PC-9 (cell line): ENCODE measurements at regions not wholly inside any gene's neighbourhood (a gene's known extent, or its start where the extent isn't known, plus 50 kb on each side); places are given as distances from the start of the nearest gene placed in this dataset.

Experiments
- BruUV-seq: library from RNA; stranded (reverse); fragments of 400-500 nt; replicated peaks from 2 replicates; lab custom pipeline; 2021; lab: Mats Ljungman, UMichigan
- CTCF ChIA-PET: fragments of 300-600 bp; sonication (Branson Sonifier 250); formaldehyde crosslinking; loops from one replicate; lab custom pipeline; 2022; ENCODE audit warnings: antibody characterized with exemption; lab: Charles Lee
- POLR2A ChIA-PET: fragments of 300-600 bp; sonication (Branson Sonifier 250); formaldehyde crosslinking; loops from one replicate; lab custom pipeline; 2022; ENCODE audit warnings: antibody characterized with exemption; ENCODE audit not compliant: unreplicated experiment; lab: Charles Lee
- DNase-seq, 2 experiments: peaks; one replicate each; pipeline versions ENCODE4 v3.0.0 to v3.0.0-alpha.2; 2015 to 2022; ENCODE audit warnings: mixed read lengths in 1 of 2
- H2AFZ ChIP-seq: fragments of 200-600 bp; sonication (generic); 2 replicates; pipeline ENCODE4 v1.8.1; 2017; ENCODE audit warnings: antibody characterized with exemption
- H3F3A ChIP-seq: fragments of 200-600 bp; sonication (generic); 2 replicates; pipeline ENCODE4 v1.8.1; 2017; ENCODE audit warnings: antibody characterized with exemption, mild to moderate bottlenecking, low read depth; ENCODE audit not compliant: insufficient read depth
- H3K27ac ChIP-seq: fragments of 200-600 bp; sonication (generic); 2 replicates; pipeline ENCODE4 v1.6.1; 2016; ENCODE audit warnings: mixed run types
- H3K27me3 ChIP-seq: fragments of 200-600 bp; sonication (generic); 2 replicates; pipeline ENCODE4 v1.6.1; 2016; ENCODE audit warnings: low read depth, mixed run types; ENCODE audit not compliant: insufficient read depth
- H3K36me3 ChIP-seq: fragments of 200-600 bp; sonication (generic); 2 replicates; pipeline ENCODE4 v1.6.1; 2016; ENCODE audit warnings: low read depth, mixed run types
- H3K4me1 ChIP-seq: fragments of 200-600 bp; sonication (generic); replicated peaks from 2 replicates; pipeline ENCODE4 v1.6.1; 2016; ENCODE audit warnings: mixed run types; ENCODE audit not compliant: insufficient read depth
- H3K4me2 ChIP-seq: fragments of 200-600 bp; sonication (generic); 2 replicates; pipeline ENCODE4 v1.6.1; 2017; ENCODE audit warnings: mixed run types
- H3K4me3 ChIP-seq: fragments of 200-600 bp; sonication (generic); 2 replicates; pipeline ENCODE4 v1.6.1; 2016; ENCODE audit warnings: mixed run types
- H3K79me2 ChIP-seq: fragments of 200-600 bp; sonication (generic); 2 replicates; pipeline ENCODE4 v1.6.1; 2017; ENCODE audit warnings: low read depth, mixed run types
- H3K9me2 ChIP-seq: fragments of 200-600 bp; sonication (generic); 2 replicates; pipeline ENCODE4 v1.8.1; 2017; ENCODE audit warnings: mild to moderate bottlenecking; ENCODE audit not compliant: insufficient read depth
- H3K9me3 ChIP-seq: fragments of 200-600 bp; sonication (generic); 2 replicates; pipeline ENCODE4 v1.8.1; 2016; ENCODE audit warnings: low read depth; ENCODE audit not compliant: insufficient read depth
- H4K20me1 ChIP-seq: fragments of 200-600 bp; sonication (generic); 2 replicates; pipeline ENCODE4 v1.8.1; 2017; ENCODE audit not compliant: insufficient read depth
- CTCF ChIP-seq: fragments of 200-600 bp; sonication (generic); conservative IDR thresholded peaks from 2 replicates; pipeline ENCODE4 v1.6.1; 2017; ENCODE audit warnings: mixed run types, antibody characterized with exemption, mild to moderate bottlenecking, moderate library complexity
- EZH2 ChIP-seq: fragments of 200-600 bp; sonication (generic); IDR thresholded peaks from 2 replicates; pipeline ENCODE4 v1.8.0; 2017; ENCODE audit warnings: antibody characterized with exemption, low read depth
- intact Hi-C: fragments of 100-400 bp; cut with micrococcal nuclease; formaldehyde crosslinking; loops from one replicate; pipeline ENCODE4 v1.10.0; 2022; ENCODE audit not compliant: unreplicated experiment

DNA sequence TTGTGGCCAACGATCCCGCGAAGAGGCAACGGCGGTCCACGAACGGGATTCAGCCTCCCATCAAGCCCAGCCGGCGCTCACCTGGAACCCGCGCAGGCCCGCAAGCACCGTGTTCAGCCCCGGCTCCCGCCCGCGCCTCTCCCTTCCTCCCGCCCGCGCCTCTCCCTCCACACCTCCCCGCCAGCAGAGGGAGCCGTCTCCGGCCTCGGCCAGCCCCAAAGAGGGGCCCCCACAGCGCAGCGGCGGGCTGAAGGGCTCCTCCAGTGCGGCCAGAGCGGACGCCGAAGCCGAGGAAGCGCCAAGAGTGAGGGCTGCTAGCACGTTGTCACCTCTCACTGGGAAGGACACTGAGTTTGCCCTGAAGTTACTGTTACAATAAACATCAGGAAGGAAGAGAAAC lies 55.3 kb upstream of the LAPTM4A start:
- intact Hi-C loops = loop anchor here (2.0 to 10.0 kb wide), 4 partner anchors 78 to 538 kb away; partner anchors contain the start of gene SDC1
- H3K36me3 ChIP-seq = no peaks in the 10 kb centered on the region
- H3F3A ChIP-seq = peaks cover 21% of the 10 kb centered on the region
- peak; percentile 70 to 83 for DNase-seq
- ChIA-PET CTCF (interaction anchor here (0.7 to 2.1 kb wide), 2 partner anchors 126 to 184 kb away, joined by 4 to 11 read pairs; no protein-coding TSS in a partner anchor), POLR2A (no interaction called here)
- H3K4me2 ChIP-seq = peak overlapping the region; percentile 89
- H3K27me3 ChIP-seq = no peaks in the 10 kb centered on the region
- peak overlapping the region; percentile 91 for H2AFZ ChIP-seq
- no peaks in the 10 kb centered on the region for H3K9me2 ChIP-seq
- H3K4me3 ChIP-seq = peak overlapping the region; percentile 68
- H3K4me1 ChIP-seq = peaks cover 45% of the 10 kb centered on the region
- no peaks in the 10 kb centered on the region for H3K79me2 ChIP-seq
- TF ChIP-seq EZH2 (no peak), CTCF (peak; percentile 92)
- H4K20me1 ChIP-seq = no peaks in the 10 kb centered on the region
- peak overlapping the region; percentile 32; the same call in 1 of the 2 replicates for H3K27ac ChIP-seq
- no peaks in the 10 kb centered on the region; the same call in 1 of the 2 replicates for H3K9me3 ChIP-seq
- BruUV-seq = no TSS peak

- TF ChIP-seq EZH2 = no peak
- no peak for TF ChIP-seq CTCF
- peaks cover 13% of the 10 kb centered on the region for H3F3A ChIP-seq
- DNase-seq = no peak
- intact Hi-C loops = loop anchor here (10.0 kb wide), 1 partner anchor 540 kb away; no protein-coding TSS in a partner anchor
- ChIA-PET CTCF (interaction anchor here (0.9 kb wide), 1 partner anchor 145 kb away, joined by 3 read pairs; no protein-coding TSS in a partner anchor), POLR2A (interaction anchor here (0.6 kb wide), 1 partner anchor 115 kb away, joined by 4 read pairs; no protein-coding TSS in a partner anchor)
- H2AFZ ChIP-seq = no peak overlapping the region
- H4K20me1 ChIP-seq = no peaks in the 10 kb centered on the region
- no peak overlapping the region for H3K4me3 ChIP-seq
- no peaks in the 10 kb centered on the region for H3K27me3 ChIP-seq
- no peaks in the 10 kb centered on the region for H3K36me3 ChIP-seq
- BruUV-seq = no TSS peak
- peaks cover 32% of the 10 kb centered on the region for H3K4me1 ChIP-seq
- no peaks in the 10 kb centered on the region for H3K79me2 ChIP-seq
- no peak overlapping the region for H3K27ac ChIP-seq
- H3K4me2 ChIP-seq = no peak overlapping the region
- H3K9me3 ChIP-seq = no peaks in the 10 kb centered on the region; the same call in 1 of the 2 replicates
- H3K9me2 ChIP-seq = no peaks in the 10 kb centered on the region
These were observed 53.6 kb upstream of the LAPTM4A start for GRCh38 chr2:20104900-20105545.

- no peaks in the 10 kb centered on the region for H4K20me1 ChIP-seq
- H2AFZ ChIP-seq = no peak overlapping the region
- ChIA-PET POLR2A (no interaction called here), CTCF (interaction anchor here (0.6 kb wide), 1 partner anchor 129 kb away, joined by 4 read pairs; no protein-coding TSS in a partner anchor)
- DNase-seq = no peak
- intact Hi-C loops = loop anchor here (1.0 to 10.0 kb wide), 2 partner anchors 188 to 541 kb away; no protein-coding TSS in a partner anchor
- no peak overlapping the region for H3K4me3 ChIP-seq
- no TSS peak for BruUV-seq
- peak; percentile 68 for TF ChIP-seq CTCF
- TF ChIP-seq EZH2 = no peak
- H3K9me3 ChIP-seq = no peaks in the 10 kb centered on the region; the same call in 1 of the 2 replicates
- no peaks in the 10 kb centered on the region for H3F3A ChIP-seq
- H3K79me2 ChIP-seq = no peaks in the 10 kb centered on the region
- H3K9me2 ChIP-seq = no peaks in the 10 kb centered on the region
- no peak overlapping the region for H3K27ac ChIP-seq
- H3K36me3 ChIP-seq = no peaks in the 10 kb centered on the region
- H3K27me3 ChIP-seq = no peaks in the 10 kb centered on the region
- peaks cover 17% of the 10 kb centered on the region for H3K4me1 ChIP-seq
- H3K4me2 ChIP-seq = no peak overlapping the region
These were observed 52.1 kb upstream of the LAPTM4A start for GRCh38 chr2:20103530-20103929.
